Loucy (cell line): ENCODE measurements at regions not wholly inside any gene's neighbourhood (a gene's known extent, or its start where the extent isn't known, plus 50 kb on each side); places are given as distances from the start of the nearest gene placed in this dataset.

Experiments
- H2AFZ ChIP-seq: fragments of 200-600 bp; sonication (generic); 2 replicates; pipeline ENCODE4 v1.6.0; 2016; ENCODE audit warnings: antibody characterized with exemption, mild to moderate bottlenecking, low read length, moderate library complexity
- H3F3A ChIP-seq: fragments of 200-600 bp; 2 replicates; pipeline ENCODE4 v1.6.0; 2016; ENCODE audit warnings: antibody characterized with exemption, low read depth, mild to moderate bottlenecking
- H3K27me3 ChIP-seq: fragments of 200-600 bp; sonication (generic); 2 replicates; pipeline ENCODE4 v1.6.1; 2014; ENCODE audit warnings: low read length, mild to moderate bottlenecking; ENCODE audit not compliant: insufficient read depth, poor library complexity, severe bottlenecking
- H3K36me3 ChIP-seq: fragments of 200-600 bp; sonication (generic); 2 replicates; pipeline ENCODE4 v1.6.1; 2016; ENCODE audit warnings: low read length; ENCODE audit not compliant: insufficient read depth
- H3K4me1 ChIP-seq: fragments of 200-600 bp; sonication (generic); 2 replicates; pipeline ENCODE4 v1.5.1; 2014; ENCODE audit warnings: low read length, mild to moderate bottlenecking; ENCODE audit not compliant: insufficient read depth, poor library complexity, severe bottlenecking
- H3K4me2 ChIP-seq: fragments of 200-600 bp; sonication (generic); 2 replicates; pipeline ENCODE4 v1.6.0; 2014; ENCODE audit warnings: antibody characterized with exemption, low read length, low read depth, mild to moderate bottlenecking; ENCODE audit not compliant: poor library complexity, severe bottlenecking
- H3K4me3 ChIP-seq: fragments of 200-600 bp; sonication (generic); 2 replicates; pipeline ENCODE4 v1.5.1; 2014; ENCODE audit warnings: low read length, mild to moderate bottlenecking, mixed read lengths; ENCODE audit not compliant: poor library complexity, severe bottlenecking
- H3K79me2 ChIP-seq: fragments of 200-600 bp; sonication (generic); 2 replicates; pipeline ENCODE4 v1.6.1; 2014; ENCODE audit warnings: low read length; ENCODE audit not compliant: insufficient read depth
- H3K9ac ChIP-seq: fragments of 200-600 bp; sonication (generic); 2 replicates; pipeline ENCODE4 v1.6.0; 2014; ENCODE audit warnings: mild to moderate bottlenecking, low read depth, low read length, moderate library complexity; ENCODE audit not compliant: poor library complexity, severe bottlenecking
- H3K9me2 ChIP-seq: fragments of 200-600 bp; sonication (generic); replicated peaks from 2 replicates; pipeline ENCODE4 v1.6.1; 2016; ENCODE audit warnings: low read depth, low read length, mixed read lengths
- H3K9me3 ChIP-seq: fragments of 200-600 bp; sonication (generic); 2 replicates; pipeline ENCODE4 v1.6.1; 2014; ENCODE audit warnings: mild to moderate bottlenecking, antibody characterized with exemption, low read length, low read depth; ENCODE audit not compliant: insufficient read depth
- H4K20me1 ChIP-seq: fragments of 200-600 bp; sonication (generic); 2 replicates; pipeline ENCODE4 v1.6.0; 2014; ENCODE audit warnings: antibody characterized with exemption, low read length, mild to moderate bottlenecking; ENCODE audit not compliant: insufficient read depth, poor library complexity, severe bottlenecking
- EZH2phosphoT487 ChIP-seq: fragments of 200-600 bp; IDR thresholded peaks from 2 replicates; pipeline ENCODE4 v1.6.1; 2018; ENCODE audit warnings: antibody characterized with exemption, mild to moderate bottlenecking, moderate library complexity, borderline replicate concordance
- TF ChIP-seq, protein P1 (sequence below): fragments of 200-600 bp; sonication (generic); conservative IDR thresholded peaks from 2 replicates; pipeline ENCODE4 v1.5.1; 2014; ENCODE audit warnings: mild to moderate bottlenecking, antibody characterized with exemption, low read length

DNA sequence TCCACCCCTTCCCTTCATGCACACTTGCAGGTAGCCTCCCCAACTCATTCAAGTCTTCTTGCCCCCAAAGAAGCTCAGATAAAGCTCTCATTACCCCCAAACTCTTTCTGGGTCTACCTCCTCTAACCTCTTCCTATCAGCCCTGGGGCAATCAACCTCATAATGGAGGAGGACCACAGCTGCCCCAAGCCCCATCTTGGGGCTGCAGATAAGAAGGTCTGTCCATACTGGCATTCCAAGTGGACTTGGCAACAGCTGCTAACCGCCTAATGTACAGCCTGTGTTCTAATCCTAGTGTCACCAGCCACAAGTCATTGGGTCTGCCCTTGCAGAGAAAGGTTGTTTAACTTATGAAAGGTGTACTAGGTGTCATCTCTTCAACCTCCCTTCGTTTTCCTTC lies 107.4 kb upstream of the ADGRF1 start:
- no peaks in the 10 kb centered on the region for H3K27me3 ChIP-seq
- H3K4me2 ChIP-seq: no peak overlapping the region
- no peaks in the 10 kb centered on the region for H3K9me2 ChIP-seq
- no peaks in the 10 kb centered on the region for H3F3A ChIP-seq
- no peaks in the 10 kb centered on the region for H3K9me3 ChIP-seq
- no peaks in the 10 kb centered on the region for H3K36me3 ChIP-seq
- no peak overlapping the region for H3K4me3 ChIP-seq
- no peak overlapping the region for H3K9ac ChIP-seq
- H4K20me1 ChIP-seq: no peaks in the 10 kb centered on the region
- TF ChIP-seq, protein P1, sequence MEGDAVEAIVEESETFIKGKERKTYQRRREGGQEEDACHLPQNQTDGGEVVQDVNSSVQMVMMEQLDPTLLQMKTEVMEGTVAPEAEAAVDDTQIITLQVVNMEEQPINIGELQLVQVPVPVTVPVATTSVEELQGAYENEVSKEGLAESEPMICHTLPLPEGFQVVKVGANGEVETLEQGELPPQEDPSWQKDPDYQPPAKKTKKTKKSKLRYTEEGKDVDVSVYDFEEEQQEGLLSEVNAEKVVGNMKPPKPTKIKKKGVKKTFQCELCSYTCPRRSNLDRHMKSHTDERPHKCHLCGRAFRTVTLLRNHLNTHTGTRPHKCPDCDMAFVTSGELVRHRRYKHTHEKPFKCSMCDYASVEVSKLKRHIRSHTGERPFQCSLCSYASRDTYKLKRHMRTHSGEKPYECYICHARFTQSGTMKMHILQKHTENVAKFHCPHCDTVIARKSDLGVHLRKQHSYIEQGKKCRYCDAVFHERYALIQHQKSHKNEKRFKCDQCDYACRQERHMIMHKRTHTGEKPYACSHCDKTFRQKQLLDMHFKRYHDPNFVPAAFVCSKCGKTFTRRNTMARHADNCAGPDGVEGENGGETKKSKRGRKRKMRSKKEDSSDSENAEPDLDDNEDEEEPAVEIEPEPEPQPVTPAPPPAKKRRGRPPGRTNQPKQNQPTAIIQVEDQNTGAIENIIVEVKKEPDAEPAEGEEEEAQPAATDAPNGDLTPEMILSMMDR: no peak
- no peak for TF ChIP-seq EZH2phosphoT487
- H2AFZ ChIP-seq: no peak overlapping the region
- H3K79me2 ChIP-seq: no peaks in the 10 kb centered on the region
- H3K4me1 ChIP-seq: peaks cover 18% of the 10 kb centered on the region

DNA sequence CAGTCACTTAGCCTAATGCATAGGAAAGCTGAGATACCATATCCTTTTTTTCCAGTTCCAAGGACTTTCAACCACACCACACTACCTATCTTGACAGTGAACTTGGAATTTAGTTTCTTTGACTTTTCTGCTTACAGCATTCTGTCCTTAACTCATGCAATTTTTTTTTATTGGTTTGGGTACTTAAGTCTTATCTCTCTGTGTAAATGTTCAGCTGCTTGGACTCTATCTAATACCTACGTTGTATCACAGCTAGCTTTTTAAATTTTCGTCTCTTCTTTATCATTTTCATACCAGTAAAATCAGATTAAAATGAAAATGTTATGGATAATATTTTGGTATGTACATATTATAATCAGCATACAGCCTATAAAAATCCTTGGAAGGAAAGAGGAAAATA lies 106.9 kb upstream of the ADGRF1 start:
- Histone ChIP-seq H3K27me3 (no peaks in the 10 kb centered on the region), H3K4me1 (peaks cover 18% of the 10 kb centered on the region), H3K9me3 (no peaks in the 10 kb centered on the region), H3K9ac (no peak overlapping the region), H2AFZ (no peak overlapping the region), H3K9me2 (no peaks in the 10 kb centered on the region), H3K4me3 (no peak overlapping the region), H3K79me2 (no peaks in the 10 kb centered on the region), H4K20me1 (no peaks in the 10 kb centered on the region), H3K36me3 (no peaks in the 10 kb centered on the region), H3K4me2 (no peak overlapping the region), H3F3A (no peaks in the 10 kb centered on the region)
- TF ChIP-seq, protein P1: no peak
- no peak for TF ChIP-seq EZH2phosphoT487

DNA sequence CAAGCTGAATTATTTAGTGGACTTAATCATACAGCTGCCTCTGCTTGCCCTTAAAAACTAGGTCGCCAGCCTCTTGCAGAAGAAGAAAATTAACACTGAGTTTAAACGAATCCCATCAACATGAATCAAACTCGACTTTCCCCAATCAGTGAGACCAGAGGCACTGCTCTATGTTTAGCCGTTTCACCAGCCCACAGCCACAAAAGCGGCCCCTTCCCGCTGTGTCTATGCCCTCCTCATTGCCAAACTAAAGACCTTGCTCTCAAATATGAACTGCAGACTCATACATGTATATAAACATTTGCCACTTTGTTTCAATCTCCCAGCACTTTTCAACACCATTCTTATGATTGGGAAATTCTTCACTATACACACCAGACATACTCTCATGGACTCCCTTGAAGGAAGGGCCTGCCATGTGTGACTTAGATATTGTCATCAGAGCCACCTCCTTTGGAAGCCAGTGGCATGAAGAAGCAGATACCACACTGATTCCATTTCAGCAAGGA lies 105.8 kb upstream of the ADGRF1 start:
- H2AFZ ChIP-seq: no peak overlapping the region
- TF ChIP-seq, protein P1: no peak
- no peak for TF ChIP-seq EZH2phosphoT487

More for the DNA sequence above, 105.8 kb upstream of the ADGRF1 start:
- Histone ChIP-seq H3F3A (no peaks in the 10 kb centered on the region), H3K36me3 (no peaks in the 10 kb centered on the region), H3K4me1 (peaks cover 18% of the 10 kb centered on the region), H3K9me3 (no peaks in the 10 kb centered on the region), H3K9me2 (no peaks in the 10 kb centered on the region), H3K4me3 (no peak overlapping the region), H3K4me2 (no peak overlapping the region), H4K20me1 (no peaks in the 10 kb centered on the region), H3K27me3 (no peaks in the 10 kb centered on the region), H3K9ac (no peak overlapping the region), H3K79me2 (no peaks in the 10 kb centered on the region)
